Epithelial cell of proximal tubule (primary cell): ENCODE measurements at regions not wholly inside any gene's neighbourhood (a gene's known extent, or its start where the extent isn't known, plus 50 kb on each side); places are given as distances from the start of the nearest gene placed in this dataset.

Experiments used
- DNase-seq: peaks from one replicate; pipeline ENCODE4 v3.0.0-alpha.2; 2011; ENCODE audit warnings: low read depth
- H3K4me3 ChIP-seq: 2 replicates; pipeline ENCODE4 v1.5.1; 2011; ENCODE audit warnings: low read depth, mild to moderate bottlenecking, low read length
- TF ChIP-seq, protein P1 (sequence below): conservative IDR thresholded peaks from 2 replicates; pipeline ENCODE4 v1.5.1; 2012; ENCODE audit warnings: low read depth, mild to moderate bottlenecking, low read length

DNA sequence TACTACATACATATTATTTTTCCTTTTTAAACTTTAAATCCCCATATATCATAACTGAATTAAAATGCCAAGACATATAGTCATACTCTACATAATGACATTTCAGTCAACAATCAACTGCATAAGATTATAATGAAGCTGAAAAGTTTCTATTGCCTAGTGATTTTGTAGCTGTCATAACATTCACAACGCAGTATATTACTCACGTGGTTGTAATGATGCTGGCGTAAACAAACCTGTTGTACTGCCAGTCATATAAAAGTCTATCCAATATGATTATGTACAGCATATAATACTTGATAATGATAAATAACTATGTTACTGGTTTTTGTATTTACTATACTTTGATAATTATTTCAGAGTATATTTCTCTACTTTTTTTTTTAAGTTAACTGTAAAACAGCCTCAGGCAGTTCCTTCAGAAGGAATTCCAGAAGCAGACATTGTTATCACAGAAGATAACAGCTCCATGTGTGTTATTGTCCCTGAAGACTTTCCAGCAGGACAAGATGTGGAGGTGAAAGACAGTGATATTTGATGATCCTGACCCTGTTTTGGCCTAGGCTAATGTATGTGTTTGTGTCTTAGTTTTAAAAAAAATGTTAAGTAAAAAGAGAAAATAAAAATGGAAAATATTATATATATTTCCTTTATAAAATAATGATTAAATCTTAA lies 443.4 kb upstream of the UBE2E2 start:
- TF ChIP-seq, protein P1, sequence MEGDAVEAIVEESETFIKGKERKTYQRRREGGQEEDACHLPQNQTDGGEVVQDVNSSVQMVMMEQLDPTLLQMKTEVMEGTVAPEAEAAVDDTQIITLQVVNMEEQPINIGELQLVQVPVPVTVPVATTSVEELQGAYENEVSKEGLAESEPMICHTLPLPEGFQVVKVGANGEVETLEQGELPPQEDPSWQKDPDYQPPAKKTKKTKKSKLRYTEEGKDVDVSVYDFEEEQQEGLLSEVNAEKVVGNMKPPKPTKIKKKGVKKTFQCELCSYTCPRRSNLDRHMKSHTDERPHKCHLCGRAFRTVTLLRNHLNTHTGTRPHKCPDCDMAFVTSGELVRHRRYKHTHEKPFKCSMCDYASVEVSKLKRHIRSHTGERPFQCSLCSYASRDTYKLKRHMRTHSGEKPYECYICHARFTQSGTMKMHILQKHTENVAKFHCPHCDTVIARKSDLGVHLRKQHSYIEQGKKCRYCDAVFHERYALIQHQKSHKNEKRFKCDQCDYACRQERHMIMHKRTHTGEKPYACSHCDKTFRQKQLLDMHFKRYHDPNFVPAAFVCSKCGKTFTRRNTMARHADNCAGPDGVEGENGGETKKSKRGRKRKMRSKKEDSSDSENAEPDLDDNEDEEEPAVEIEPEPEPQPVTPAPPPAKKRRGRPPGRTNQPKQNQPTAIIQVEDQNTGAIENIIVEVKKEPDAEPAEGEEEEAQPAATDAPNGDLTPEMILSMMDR, result no peak
- no peak for DNase-seq
- no peak overlapping the region for H3K4me3 ChIP-seq

DNA sequence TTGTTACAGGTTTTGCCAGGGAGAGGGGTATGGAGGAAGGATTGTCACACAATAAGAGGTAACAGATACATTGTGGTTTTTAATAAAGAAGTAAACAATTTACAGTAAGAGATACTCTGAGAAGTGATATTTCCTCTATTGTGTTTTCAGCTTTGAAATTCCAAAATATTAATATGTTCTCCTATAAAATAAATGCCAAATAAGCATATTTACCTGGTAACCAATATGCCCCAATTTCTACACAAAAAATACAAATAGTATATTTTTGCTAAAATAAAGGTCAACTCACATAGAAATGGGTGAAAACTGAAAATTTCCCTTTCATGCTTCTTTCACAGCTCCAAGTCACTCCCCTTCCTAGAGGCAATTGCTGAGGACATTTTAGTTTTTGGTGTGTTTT lies 437.4 kb upstream of the UBE2E2 start:
- no peak for DNase-seq
- TF ChIP-seq, protein P1, result no peak
- H3K4me3 ChIP-seq, result no peak overlapping the region

DNA sequence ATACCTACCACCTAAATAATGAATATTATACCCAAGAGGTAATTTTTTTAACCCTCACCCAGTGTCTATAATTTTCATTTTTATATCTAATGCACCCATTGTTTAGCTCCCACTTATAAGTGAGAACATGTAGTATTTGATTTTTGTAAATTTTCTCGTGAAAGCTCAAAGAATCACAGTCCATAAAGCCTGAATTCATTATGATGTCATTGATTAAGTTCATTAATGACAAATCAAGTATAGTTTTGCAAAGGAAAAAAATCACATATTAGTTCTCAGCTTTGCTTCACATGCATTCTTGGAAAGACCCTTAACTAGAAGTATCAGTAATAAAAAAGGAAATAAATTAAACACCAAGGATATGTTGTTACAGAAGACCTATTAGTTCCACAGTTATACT lies 425.3 kb upstream of the UBE2E2 start:
- TF ChIP-seq, protein P1, result no peak
- DNase-seq, result no peak

DNA sequence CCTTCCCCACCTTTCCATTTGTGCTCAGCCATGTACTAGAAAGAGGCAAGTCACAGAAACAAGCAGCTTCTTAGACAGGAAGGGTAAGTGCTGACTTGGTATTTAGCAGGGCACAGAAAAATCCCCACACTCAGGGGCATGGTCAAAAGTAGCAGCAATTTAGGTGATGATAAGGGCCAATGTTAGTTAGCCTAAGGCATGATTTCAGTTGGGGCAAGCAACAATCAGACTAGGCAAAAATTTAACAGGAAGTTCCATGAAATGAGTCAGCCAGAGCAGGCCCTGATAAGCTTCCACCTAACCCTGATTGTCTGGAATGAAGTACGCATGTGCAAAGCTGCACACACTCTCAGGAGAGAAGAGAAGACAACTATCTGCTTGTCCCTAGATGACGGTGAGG lies 423.4 kb upstream of the UBE2E2 start:
- no peak for DNase-seq
- no peak overlapping the region for H3K4me3 ChIP-seq
- TF ChIP-seq, protein P1, result no peak

More for the DNA sequence above, 425.3 kb upstream of the UBE2E2 start:
- no peak overlapping the region for H3K4me3 ChIP-seq

DNA sequence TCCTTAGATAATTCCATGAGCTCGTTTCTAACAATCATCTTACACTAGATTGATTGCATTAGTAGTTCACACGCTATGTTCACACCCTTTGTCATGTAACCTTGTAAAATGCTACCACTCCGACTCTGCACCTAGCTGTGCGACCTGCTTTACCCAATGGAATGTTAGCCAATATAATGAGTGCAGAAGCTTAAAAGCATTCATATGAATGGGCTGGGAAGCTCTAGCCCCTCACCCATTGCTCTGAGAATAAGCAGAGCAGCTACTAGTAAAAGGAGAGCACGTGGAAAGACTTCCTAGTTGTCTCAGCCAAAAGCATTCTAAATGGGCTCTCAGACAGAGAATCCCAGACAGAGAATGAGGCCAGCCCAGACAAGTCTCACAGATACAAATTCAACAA lies 410.6 kb upstream of the UBE2E2 start:
- H3K4me3 ChIP-seq, result no peak overlapping the region
- no peak for DNase-seq
- TF ChIP-seq, protein P1, result no peak

DNA sequence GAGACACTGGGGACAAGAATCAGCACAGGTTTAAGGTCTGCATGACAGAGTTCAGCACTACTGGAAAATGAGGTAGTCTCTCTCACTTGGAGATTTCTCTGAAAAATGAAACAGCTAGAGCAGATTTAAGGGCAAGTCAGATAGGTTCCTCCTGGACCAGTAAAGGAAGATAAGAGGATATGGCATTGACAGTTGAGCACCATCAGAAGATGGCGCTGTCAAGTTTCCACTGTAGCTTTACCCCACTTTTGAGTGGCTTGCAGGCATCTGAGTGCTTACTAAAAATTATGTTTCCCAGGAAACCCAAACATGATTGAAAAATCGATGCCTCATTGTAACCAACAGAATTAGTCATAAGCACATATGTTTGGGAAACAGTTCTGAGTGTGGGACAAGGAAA lies 407.2 kb upstream of the UBE2E2 start:
- no peak for DNase-seq
- H3K4me3 ChIP-seq, result no peak overlapping the region
- TF ChIP-seq, protein P1, result peak; percentile 41

DNA sequence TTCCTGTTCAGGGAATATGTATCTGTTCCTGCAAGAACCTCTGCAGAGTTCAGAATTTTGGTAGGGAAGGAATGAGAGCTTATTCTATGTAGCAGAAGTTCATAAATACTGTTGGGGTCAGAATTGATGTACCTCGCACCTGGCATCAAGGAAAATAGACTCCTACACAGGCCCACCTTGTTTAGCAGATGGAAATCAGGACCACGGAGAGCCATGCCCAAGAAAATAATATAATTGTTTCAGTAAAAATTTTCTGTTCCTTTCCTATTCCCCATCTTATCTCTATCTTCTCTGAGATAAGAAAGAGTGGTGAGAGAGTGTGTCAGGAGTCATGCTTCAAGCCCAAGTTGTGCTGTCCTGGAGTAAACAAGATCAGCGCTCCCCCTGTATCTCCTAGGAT lies 404.7 kb upstream of the UBE2E2 start:
- TF ChIP-seq, protein P1, result no peak
- H3K4me3 ChIP-seq, result no peak overlapping the region
- DNase-seq, result no peak
